GM18909 (cell line): ENCODE measurements at regions not wholly inside any gene's neighbourhood (a gene's known extent, or its start where the extent isn't known, plus 50 kb on each side); places are given as distances from the start of the nearest gene placed in this dataset.

Source experiments
- ATAC-seq: cut with Tn5 transposase; IDR thresholded peaks from one replicate; pipeline ENCODE4 v1.9.1; 2021; ENCODE audit warnings: mild to moderate bottlenecking; ENCODE audit not compliant: unreplicated experiment, poor library complexity

DNA sequence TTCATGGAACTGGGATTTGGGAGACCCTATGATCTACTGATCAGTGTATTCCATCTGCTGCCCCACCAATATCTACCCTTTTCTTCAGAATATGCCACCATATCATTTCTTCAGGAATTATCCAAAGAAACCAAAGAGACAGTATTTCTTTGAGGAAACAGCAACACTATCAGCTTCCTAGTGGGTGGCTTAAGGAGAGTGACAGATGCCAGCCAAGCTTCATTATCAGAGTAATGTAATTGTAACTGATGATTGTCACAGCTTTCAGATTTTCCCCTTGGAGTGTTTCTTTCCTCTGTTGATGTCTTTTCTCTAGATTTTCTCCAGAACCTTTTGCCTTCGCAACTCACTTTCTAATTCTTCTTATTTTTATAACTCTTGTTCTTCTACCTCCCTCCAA is 934.4 kb upstream of the LRRN3 start:
- no peak for ATAC-seq

DNA sequence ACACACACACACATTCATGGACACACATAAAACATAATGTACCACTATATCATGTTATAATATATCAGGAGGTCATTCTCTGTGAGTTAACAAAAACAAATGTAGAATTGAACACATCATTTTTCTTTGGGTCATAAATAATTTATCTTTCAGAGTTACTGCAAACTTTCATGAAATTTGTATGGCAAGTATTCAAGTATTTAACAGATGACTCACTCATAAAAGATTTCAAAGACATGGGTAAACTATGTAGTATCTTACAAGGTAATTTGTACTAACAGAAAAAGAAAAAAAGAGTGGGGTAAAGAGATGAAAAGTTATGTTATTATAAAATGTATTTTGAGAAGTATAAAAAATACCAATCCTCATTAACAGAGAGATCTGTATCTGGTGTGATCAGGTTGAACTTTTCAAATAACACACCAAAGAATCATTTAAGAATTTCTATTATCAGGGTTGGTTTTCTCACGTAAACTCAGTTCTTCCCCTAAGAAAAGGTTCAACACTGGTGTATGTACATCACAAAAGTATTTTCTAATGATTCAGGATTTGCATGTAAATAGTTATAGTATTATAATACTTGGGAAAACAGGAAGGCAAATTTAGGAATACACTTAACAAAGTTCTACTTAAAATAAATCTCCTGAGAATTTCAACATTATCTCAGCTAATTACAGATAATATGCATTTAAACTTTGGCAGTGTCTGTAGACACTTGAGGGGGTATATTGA is 933.1 kb upstream of the LRRN3 start:
- ATAC-seq: no peak

DNA sequence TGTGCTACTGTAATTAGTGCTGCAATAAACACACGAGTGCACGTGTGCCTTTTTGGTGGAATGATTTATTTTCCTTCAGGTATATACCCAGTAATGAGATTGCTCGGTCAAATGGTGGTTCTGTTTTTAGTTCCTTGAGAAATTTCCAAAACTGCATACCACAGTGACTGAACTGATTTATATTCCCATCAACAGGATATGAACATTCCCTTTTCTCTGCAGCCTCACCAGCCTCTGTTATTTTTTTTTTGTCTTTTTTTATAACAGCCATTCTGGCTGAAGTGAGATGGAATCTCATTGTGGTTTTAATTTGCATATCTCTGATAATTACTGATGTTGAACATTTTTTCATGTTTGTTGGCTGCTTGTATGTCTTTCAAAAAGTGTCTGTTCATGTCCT is 922.9 kb upstream of the LRRN3 start:
- no peak for ATAC-seq

DNA sequence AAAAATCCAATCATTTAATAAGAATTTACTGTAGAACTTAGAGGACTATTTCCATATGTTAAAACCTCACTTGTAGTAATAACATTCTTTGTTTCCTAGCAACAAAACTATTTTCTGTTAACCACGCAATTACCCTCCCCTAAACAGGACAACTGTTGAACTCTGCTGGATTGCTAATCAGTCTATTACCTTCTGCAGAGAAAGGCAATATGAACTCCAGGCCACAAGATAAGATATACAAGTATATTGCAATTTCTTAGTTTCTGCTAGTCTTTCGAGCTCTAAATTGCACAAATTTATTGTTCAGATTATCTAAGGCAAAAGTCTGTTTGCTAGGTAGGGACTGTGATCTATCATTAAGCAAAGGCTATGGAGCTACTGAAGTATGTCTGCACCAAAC is 920.1 kb upstream of the LRRN3 start:
- ATAC-seq: no peak

DNA sequence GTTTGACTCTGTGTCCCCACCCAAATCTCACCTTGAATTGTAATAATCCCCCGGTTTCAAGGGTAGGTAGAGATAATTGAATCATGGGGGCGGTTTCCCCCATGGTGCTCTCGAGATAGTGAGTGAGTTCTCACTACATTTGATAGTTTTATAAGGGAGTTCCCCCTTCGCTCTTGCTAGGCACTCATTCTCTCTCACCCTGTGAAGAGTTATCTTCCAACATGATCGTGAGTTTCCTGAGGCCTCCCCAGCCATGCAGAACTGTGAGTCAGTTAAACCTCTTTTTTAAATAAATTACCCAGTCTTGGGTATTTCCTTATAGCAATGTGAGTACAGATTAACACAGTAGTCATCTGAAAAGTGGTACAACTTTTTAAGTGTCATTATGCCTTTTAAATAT is 913.5 kb upstream of the LRRN3 start:
- ATAC-seq: no peak

DNA sequence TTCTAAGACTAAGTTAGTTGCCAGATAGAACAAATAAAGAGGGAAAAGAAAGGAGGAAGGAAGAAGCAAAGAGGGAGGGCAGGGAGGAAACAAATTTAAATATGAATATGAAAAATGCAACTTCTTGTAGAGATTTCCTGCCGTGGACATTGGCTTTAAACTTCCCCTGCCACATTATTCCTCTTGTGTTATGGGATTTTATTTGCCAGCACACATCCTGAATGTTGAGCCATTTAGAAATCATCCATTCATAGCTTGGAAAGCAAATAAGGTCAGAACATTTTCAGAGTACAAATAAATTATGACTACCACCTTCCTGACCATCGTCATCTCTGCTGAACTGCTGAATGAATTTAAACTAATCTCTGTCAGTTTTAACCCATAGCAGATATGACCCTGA is 911.9 kb upstream of the LRRN3 start:
- ATAC-seq: no peak

DNA sequence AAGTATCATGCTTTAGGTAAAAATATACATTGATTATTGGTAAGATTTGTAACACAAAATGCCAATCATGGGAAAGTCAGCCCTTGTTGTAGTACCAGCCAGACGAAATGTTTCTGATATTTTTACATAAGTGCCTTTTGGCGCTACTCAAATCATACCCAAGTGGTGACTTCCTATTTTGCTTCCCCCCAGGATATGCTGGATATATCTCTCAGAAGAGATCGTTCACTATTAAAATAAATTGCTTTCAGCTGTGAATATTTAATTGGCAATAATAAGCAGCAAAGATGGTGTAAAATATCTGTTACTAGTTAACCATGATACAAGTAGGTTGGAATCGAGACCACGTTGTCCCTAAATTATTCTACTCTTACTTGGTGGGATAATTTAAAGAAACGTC is 909.2 kb upstream of the LRRN3 start:
- ATAC-seq: no peak

DNA sequence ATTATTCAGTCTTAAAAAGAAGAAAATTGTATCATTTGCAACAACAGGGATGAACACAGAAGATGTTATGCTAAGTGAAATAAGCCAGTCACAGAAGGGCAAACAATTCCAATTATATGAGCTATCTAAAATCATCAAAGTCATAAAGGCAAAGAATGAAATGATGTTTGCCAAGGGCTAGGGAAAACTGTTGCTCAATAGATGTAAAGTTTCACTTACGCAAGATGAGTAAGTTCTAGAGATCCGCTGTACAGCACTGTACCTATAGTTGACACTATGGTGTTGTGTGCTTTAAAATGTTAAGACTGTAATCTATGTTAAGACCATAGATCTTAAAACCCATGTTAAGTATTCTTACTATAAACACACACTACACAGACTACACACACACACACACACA is 904.6 kb upstream of the LRRN3 start:
- ATAC-seq: no peak

DNA sequence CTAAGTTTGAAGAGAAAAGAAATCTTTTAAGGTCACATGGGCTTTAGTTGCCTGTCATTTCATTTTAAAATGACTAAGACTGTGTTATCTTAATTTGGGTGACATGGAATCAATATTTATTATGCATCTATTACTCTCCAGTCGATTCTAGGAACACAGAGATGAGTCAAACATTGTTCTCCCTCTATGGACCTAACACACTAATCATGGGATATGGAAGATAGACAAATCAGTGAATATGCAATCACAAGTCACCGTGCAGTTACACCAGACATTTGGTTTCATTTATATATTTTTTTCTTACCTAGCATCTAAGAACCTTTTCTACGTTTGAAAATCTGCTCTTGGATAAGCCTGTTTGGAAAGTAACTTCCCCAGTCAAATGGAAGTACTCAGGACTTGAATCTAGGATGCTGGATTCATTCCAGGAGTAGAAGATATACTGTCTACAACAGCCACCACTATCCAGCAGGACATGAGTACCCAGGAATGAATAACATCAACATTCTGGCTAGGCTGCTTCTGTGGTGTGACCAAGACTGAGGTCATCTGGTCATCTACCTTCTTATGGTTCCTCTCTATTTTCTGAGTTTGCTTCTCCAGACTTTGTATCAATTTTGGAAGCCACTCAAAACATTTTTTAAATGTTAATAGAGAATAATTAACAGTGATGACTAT is 902.9 kb upstream of the LRRN3 start:
- no peak for ATAC-seq

DNA sequence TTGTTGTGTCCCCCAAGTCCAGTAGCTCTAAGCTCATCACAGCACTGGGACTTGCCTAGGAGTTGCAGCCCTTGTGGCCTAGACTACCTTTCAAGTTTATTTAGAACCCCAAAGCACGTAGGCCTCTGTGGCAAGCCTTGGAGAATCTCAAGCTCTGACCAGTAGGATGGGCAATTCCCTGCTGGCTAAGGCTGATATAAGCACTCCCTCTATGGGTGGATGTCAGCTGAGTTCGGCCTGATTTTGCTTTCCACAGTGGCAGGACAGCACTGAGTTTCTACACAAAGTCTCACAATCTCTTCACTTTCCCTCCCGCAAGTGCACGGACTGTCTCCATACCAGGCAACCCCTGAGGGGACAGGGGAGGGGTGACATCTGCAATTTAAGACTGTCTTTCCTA is 886.4 kb upstream of the LRRN3 start:
- ATAC-seq: no peak

DNA sequence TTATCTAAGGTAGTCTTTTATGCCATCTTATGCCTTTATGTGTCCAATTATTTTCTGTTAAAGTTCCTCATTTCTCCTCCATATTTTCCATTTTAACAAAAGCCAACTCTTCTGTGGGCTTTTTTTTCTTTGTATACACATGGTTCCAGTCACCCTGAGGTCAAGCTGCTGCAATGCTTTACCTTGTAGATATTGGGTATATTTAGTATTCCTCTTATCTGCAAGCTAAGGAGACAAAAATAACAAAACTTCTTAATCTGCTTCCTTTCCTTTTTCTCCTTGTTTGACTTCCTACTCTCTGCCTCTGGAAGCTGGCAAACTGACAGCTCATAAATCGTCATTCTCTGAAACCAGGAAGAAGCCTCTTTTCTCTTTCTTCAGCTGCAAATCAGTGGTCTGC is 885.0 kb upstream of the LRRN3 start:
- no peak for ATAC-seq

DNA sequence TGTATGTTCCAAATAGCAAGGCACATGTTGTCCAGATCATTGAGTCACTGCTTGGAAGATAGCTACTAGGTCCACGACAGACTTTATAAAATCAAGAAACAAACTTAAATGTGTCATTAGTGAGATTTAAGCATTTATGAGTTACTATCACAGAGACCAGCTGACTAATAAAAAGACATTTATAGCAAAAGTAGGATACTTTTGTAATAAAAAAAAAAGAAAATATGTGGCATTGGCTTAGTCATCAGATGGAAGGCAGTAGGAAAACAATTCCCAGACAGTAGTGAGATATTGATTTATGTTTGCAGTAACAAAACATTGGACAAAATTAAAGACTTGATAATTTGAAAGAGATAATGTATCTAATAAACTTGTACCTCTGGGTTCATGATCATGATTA is 881.0 kb upstream of the LRRN3 start:
- ATAC-seq: no peak

DNA sequence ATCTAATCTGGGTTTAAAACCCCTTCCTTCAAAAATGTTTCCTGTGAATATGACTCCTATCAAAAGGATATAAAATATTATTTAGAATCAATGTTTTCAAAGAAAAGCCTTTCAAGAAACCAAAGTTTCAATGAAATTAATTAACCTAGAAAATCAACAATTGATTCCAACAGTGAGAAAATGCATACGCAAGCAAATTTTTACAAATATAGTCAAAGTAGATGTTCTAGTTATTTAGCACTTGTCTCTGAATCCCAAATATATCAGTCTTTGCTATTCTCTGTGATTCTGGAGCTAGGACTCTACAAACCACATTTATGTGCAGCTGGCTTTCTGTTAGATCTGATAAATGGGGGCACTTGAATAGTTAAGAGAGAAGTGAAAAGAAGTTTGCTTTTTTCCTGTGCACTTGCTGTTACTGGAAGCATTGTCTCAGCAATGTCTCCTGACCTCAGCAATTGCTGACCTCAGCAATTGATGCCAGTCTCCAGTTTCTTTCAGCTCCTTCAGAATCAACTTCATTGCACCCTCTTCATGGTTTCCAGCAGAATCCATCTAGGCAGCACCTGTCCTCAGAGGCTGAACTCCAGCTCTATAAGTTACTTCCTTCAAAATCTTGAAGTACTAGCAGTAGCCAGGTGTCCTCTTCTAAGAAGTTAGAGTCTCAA is 879.9 kb upstream of the LRRN3 start:
- ATAC-seq: no peak

DNA sequence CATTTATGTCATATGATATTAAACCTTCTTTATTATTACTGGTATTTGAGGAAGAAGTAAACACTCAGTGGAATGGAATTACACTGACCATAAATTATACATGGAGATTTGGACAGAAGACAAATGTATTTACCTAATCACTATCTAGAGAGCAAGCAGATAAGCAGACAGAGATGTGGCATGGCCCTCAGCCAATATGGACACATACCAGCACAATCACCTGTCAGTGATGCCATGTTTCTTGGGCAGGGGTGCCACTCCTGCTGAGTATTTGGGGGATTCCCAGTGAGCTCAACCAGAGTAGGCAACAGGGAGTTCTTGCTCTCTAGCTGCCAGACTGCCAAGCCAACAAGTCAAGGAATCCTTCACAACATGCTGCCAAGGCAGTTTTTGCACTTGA is 866.3 kb upstream of the LRRN3 start:
- no peak for ATAC-seq

DNA sequence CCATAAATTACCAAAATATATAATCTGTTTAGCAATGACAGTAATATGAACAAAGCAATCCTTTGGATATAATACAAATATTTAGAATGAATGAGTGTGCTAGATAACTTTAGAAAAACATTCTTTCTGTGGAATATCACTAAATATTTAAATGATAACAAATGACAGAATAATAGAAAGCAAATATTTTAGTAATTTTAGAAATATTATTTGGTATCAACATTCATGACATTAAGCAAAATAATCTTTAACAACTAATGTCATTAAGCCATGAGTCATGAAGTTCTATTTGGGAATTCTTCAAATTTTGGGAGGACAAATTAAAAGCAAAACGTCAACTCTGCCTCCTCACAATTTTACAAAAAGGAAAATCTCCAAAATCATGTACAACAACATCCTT is 844.8 kb upstream of the LRRN3 start:
- ATAC-seq: no peak

DNA sequence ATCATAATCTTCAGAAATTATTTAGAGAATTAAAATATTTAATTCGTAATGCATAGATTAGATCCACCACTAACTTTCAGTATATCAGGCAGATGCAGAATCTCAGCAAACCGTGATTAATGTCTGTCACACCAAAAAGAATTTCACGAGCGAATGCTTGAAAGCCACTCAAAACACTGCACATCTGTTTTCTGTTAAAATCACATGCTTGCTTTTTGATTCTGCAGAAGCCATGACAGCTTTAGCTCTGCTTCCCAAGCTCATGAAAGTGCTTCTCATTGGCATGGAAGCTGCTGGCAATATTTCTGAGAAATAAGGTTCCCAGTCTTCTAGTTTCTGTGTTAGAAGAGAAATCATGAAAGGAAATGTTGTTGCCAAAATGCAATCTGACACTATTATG is 837.8 kb upstream of the LRRN3 start:
- no peak for ATAC-seq

DNA sequence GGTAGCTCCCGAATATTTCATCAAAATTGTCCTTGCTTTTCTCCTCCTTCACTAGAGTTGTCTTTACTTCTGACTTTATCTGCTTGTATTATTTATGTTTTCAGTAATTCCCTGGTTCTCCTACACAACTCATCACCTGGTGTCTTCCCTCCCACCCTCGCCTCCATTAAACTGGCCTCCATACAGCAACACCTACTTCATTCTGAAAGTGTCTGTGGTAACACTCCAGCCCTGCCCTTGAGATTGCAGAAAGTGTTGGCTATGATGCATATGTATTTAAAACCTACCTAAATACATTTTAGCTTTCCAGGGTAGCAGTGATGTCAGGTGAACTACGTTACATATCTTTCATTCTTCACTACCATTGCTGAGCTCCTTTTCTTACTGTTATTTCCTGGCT is 833.3 kb upstream of the LRRN3 start:
- no peak for ATAC-seq

DNA sequence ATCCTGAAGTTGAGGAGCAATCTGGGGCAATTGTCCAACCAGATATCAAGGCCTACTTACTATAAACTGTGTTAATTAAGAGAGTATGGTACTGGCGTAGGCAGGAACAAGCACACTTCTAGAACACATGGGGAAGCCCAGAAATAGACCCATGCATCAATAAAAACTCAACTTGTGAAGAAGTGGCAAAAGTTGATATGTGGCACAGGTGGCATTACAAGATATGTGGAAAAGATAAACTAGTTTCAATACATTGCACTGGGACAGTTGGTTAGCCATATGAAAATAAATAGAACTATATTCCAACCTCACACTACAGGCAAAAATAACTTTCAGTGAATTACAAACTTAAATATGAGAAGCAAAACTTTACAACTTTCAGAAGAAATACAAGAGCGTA is 828.7 kb upstream of the LRRN3 start:
- ATAC-seq: no peak

DNA sequence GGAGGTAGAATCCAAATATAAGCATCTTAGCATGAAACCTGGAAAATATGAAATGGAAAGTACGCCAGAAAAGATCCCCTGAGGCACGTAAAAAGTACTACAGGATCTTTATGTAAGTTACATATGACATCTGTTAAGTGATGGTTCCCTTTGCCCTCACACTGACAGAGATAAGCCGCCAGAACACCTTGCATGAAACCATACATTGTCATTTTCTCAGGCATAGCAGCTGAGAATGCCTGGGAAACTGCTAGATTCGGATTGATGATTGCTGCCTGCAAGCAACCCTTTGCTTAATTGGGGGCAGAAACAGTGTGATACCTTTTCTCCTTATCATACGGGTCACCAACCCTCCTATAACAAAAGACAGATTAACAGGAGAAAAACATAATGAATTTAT is 826.6 kb upstream of the LRRN3 start:
- no peak for ATAC-seq

DNA sequence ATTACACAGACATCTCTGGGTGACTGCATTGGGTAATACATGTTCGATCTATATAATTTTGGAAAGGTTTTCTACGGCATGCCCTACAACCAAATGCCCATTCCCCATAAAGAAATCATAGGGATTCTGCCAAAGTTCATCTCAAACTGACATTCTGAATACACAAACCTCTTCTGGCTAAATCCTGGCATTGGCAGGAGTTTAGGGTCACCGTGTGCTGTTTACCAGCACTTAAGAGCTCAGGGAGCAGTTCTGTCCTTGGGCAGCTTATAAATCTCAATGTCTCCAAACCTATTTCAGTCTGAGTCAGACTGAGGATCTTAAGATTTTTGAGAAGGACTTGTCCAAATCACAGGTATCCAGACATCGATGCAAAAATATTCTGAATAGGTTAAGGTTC is 809.6 kb upstream of the LRRN3 start:
- no peak for ATAC-seq

DNA sequence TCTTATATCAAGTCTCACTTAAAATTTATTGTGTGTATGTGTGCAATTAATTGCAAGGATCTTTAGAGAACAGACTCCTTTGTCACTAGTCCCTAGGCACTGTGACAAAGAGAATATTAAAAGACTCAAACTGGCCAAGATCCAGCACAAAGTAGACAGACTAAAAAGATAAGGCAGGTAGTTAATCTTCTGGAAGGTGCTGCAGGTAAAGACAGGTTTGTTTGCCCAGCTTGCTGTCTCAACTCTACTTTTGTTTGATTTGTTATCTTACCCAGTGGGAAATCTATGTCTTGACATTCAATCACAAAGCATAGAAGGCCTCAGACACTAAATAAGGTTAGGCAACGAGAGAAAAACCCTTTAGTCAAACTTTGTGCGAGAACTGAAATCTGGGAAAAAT is 807.9 kb upstream of the LRRN3 start:
- ATAC-seq: no peak

DNA sequence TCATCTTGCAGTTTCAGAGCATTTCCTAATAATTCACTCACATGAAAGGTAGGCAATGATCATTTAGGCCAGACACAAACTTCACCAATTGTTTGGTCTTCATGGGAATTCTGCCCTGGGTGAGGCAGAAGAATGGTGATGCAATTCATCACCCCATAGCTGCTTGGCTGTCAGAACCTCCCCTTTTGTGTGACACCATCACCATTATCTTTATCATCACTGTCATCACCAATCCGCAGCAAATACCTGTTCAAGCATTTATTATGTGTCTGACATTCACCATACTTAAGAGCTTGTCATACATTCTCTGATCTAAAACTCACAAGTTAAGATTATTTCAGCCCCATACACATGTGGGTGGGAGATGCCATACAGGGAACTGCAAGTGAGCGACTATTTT is 799.5 kb upstream of the LRRN3 start:
- no peak for ATAC-seq
